ENCODE measurements at regions not wholly inside any gene's neighbourhood (a gene's known extent, or its start where the extent isn't known, plus 50 kb on each side); places are given as distances from the start of the nearest gene placed in this dataset.
A peak's percentile ranks its signal among the peaks of the same experiment; 100 is the strongest.
"Not testable (repeated sequence)": the region's sequence is repeated elsewhere in the genome, so short reads cannot be mapped to it uniquely, and the experiment has no call there.

DNA sequence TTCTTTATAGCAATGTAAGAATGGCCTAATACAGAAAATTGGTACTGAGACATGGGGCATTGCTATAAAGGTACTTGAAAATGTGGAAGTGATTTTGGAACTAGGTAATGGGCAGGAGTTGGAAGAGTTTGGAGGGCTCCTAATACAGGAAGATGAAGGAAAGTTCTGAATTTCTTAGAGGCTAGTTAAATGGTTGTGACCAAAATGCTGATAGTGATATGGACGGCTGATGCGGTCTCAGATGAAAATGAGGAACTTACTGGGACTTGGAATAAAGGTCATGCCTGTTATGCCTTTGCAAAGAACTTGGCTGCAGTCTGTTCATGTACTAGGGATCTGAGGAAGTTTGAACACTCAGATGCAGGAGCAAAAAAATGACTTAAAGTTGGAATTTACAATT lies 132.2 kb upstream of the ZNG1F start:
- not testable (repeated sequence) for H3K27ac Mint-ChIP-seq; H3K36me3 Mint-ChIP-seq; ATAC-seq (ENCODE audit: low read depth in 2 of 2); H3K4me1 Mint-ChIP-seq; DNase-seq; H3K4me3 Mint-ChIP-seq; H3K36me3 ChIP-seq (ENCODE audit: control insufficient read depth, insufficient read depth, low read length); H3K27ac ChIP-seq (ENCODE audit: insufficient read depth, low read length, poor library complexity, severe bottlenecking); H3K9me3 Mint-ChIP-seq; H3K4me3 ChIP-seq (ENCODE audit: low read depth, low read length); H3K27me3 ChIP-seq (ENCODE audit: control insufficient read depth, insufficient read depth, low read length); H3K4me1 ChIP-seq (ENCODE audit: control insufficient read depth, insufficient read depth, low read length, poor library complexity, severe bottlenecking); H3K9me3 ChIP-seq (ENCODE audit: control insufficient read depth in 2 of 2, low read length in 2 of 2); H3K27me3 Mint-ChIP-seq

DNA sequence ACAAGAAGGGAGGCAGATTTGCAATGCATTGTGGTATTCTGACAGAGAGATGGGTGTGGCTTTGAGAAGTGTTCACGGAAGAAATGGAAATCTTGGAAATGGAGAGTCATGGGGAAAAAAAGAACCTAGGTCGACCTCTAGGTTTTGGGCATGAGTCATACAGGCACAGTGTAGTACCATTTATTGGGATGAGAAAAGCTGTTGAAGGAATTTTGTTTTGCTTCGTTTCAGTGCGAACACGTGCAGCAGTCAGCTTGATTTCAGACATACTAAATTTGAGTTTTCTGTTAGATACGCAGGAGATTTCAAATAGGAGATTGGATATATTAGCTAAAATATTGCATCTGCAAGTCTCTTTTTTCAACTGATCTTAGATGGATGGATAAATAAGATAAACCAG lies 119.8 kb upstream of the ZNG1F start:
- ATAC-seq (ENCODE audit: low read depth in 2 of 2); H3K9me3 Mint-ChIP-seq; H3K36me3 ChIP-seq (ENCODE audit: control insufficient read depth, insufficient read depth, low read length); DNase-seq; H3K27me3 Mint-ChIP-seq; H3K4me1 Mint-ChIP-seq; H3K4me1 ChIP-seq (ENCODE audit: control insufficient read depth, insufficient read depth, low read length, poor library complexity, severe bottlenecking); H3K4me3 Mint-ChIP-seq; H3K27ac Mint-ChIP-seq; H3K36me3 Mint-ChIP-seq; H3K27me3 ChIP-seq (ENCODE audit: control insufficient read depth, insufficient read depth, low read length); H3K4me3 ChIP-seq (ENCODE audit: low read depth, low read length); H3K27ac ChIP-seq (ENCODE audit: insufficient read depth, low read length, poor library complexity, severe bottlenecking); H3K9me3 ChIP-seq (ENCODE audit: control insufficient read depth in 2 of 2, low read length in 2 of 2): not testable (repeated sequence)

DNA sequence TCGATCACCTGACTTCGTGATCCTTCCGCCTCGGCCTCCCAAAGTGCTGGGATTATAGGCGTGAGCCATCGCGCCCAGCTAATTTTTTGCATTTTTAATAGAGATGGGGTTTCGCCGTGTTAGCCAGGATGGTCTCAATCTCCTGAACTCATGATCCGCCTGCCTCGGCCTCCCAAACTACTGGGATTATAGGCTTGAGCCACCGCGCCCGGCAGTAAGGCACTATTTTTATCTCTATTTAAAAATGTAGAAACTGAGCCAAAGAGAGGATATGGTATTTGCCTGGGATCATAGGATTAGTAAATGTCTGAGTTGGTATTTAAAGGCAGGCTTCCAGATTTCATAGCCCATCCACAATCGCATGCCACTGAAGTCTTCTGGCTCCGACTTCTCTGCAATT lies 96.6 kb upstream of the ZNG1F start:
- H3K36me3 Mint-ChIP-seq; H3K4me1 Mint-ChIP-seq; ATAC-seq (ENCODE audit: low read depth in 2 of 2); H3K36me3 ChIP-seq (ENCODE audit: control insufficient read depth, insufficient read depth, low read length); DNase-seq; H3K27me3 ChIP-seq (ENCODE audit: control insufficient read depth, insufficient read depth, low read length); H3K27me3 Mint-ChIP-seq; H3K4me3 Mint-ChIP-seq; H3K27ac ChIP-seq (ENCODE audit: insufficient read depth, low read length, poor library complexity, severe bottlenecking); H3K9me3 ChIP-seq (ENCODE audit: control insufficient read depth in 2 of 2, low read length in 2 of 2); H3K27ac Mint-ChIP-seq; H3K4me3 ChIP-seq (ENCODE audit: low read depth, low read length); H3K4me1 ChIP-seq (ENCODE audit: control insufficient read depth, insufficient read depth, low read length, poor library complexity, severe bottlenecking); H3K9me3 Mint-ChIP-seq: not testable (repeated sequence)

DNA sequence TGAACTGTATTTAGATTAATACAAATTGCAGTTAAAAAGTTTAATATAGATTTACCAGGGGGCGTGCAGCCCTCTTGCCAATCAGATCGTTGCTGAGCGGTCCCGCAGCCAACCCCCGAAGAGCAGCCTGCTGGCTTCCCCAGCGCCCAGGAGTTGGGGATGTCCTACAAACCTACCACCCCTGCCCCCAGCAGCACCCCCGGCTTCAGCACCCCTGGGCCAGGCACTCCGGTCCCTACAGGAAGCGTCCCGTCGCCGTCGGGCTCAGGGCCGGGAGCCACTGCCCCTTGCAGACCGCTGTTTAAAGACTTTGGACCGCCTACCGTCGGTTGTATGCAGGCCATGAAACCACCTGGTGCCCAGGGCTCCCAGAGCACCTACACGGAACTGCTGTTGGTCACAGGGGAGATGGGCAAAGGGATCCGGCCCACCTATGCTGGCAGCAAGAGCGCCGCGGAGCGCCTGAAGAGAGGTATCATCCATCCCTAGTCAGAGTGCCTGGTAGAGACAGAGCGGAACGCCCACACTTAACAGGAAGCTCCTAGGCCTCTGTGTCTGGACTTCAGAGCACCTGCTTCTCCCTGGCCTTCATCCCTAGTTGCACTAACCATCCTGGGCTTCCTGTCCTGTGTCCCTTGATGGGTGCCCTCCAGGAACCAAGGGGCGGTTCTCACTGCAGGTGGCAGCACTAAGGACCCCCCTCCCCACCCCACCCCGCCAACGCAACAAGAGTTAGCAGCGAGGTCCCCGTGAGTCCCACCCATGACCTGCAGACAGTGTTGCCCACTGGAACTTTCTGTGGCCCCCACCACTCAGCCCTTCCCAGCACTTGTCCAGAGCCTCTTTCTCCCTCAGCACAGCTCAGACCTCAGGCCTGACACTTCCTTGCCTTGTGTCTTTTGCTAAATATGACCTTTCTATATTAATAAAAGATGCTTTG lies 91.5 kb upstream of the ZNG1F start:
- not testable (repeated sequence) for H3K4me1 ChIP-seq (ENCODE audit: control insufficient read depth, insufficient read depth, low read length, poor library complexity, severe bottlenecking); H3K27ac Mint-ChIP-seq; H3K36me3 ChIP-seq (ENCODE audit: control insufficient read depth, insufficient read depth, low read length); H3K27me3 ChIP-seq (ENCODE audit: control insufficient read depth, insufficient read depth, low read length); H3K36me3 Mint-ChIP-seq; H3K27me3 Mint-ChIP-seq; H3K4me3 Mint-ChIP-seq; ATAC-seq (ENCODE audit: low read depth in 2 of 2); H3K27ac ChIP-seq (ENCODE audit: insufficient read depth, low read length, poor library complexity, severe bottlenecking); DNase-seq; H3K9me3 ChIP-seq (ENCODE audit: control insufficient read depth in 2 of 2, low read length in 2 of 2); H3K4me1 Mint-ChIP-seq; H3K4me3 ChIP-seq (ENCODE audit: low read depth, low read length); H3K9me3 Mint-ChIP-seq

DNA sequence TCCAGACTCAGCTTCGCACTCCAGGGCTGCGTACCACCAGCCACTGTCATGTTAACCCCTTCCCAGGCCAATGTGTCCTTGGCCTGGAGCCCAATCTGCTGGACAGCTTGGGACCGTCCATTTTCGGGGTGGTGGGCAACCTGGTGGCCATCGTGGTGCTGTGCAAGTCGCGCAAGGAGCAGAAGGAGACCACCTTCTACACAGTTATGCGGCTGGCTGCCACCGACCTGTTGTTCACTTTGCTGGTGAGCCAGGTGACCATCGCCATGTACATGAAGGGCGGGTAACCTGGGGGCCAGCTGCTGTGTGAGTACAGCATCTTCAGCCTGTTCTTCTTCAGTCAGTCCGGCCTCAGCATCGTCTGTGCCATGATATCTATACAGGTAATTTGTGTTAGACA lies 90.3 kb upstream of the ZNG1F start:
- not testable (repeated sequence) for H3K4me3 Mint-ChIP-seq; DNase-seq; ATAC-seq (ENCODE audit: low read depth in 2 of 2); H3K27me3 Mint-ChIP-seq; H3K4me1 ChIP-seq (ENCODE audit: control insufficient read depth, insufficient read depth, low read length, poor library complexity, severe bottlenecking); H3K27me3 ChIP-seq (ENCODE audit: control insufficient read depth, insufficient read depth, low read length); H3K9me3 Mint-ChIP-seq; H3K27ac Mint-ChIP-seq; H3K27ac ChIP-seq (ENCODE audit: insufficient read depth, low read length, poor library complexity, severe bottlenecking); H3K36me3 ChIP-seq (ENCODE audit: control insufficient read depth, insufficient read depth, low read length); H3K9me3 ChIP-seq (ENCODE audit: control insufficient read depth in 2 of 2, low read length in 2 of 2); H3K36me3 Mint-ChIP-seq; H3K4me1 Mint-ChIP-seq; H3K4me3 ChIP-seq (ENCODE audit: low read depth, low read length)

DNA sequence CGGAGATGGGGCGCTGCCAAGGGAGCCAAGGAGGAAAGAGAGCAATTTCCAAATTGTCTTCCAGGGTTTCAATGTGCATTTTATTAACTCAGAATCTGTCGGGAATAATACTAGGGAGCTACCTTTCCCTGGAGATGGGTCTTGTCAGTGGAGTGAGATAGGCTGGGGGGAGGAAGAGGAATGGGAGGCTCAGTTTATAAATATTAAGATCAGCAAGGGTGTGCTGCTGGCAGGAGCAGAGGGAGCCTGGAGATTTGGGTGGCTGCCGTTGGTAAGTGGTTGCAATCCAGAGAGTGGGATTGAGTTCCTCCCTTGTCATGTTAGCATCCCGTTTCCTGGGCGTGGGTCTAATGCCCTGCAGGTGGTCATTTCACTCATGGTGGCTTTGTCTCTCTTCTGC lies 89.9 kb upstream of the ZNG1F start:
- not testable (repeated sequence) for H3K27ac Mint-ChIP-seq; H3K9me3 ChIP-seq (ENCODE audit: control insufficient read depth in 2 of 2, low read length in 2 of 2); H3K27ac ChIP-seq (ENCODE audit: insufficient read depth, low read length, poor library complexity, severe bottlenecking); H3K4me3 Mint-ChIP-seq; H3K27me3 ChIP-seq (ENCODE audit: control insufficient read depth, insufficient read depth, low read length); H3K36me3 ChIP-seq (ENCODE audit: control insufficient read depth, insufficient read depth, low read length); ATAC-seq (ENCODE audit: low read depth in 2 of 2); H3K4me3 ChIP-seq (ENCODE audit: low read depth, low read length); DNase-seq; H3K9me3 Mint-ChIP-seq; H3K4me1 Mint-ChIP-seq; H3K36me3 Mint-ChIP-seq; H3K27me3 Mint-ChIP-seq; H3K4me1 ChIP-seq (ENCODE audit: control insufficient read depth, insufficient read depth, low read length, poor library complexity, severe bottlenecking)

DNA sequence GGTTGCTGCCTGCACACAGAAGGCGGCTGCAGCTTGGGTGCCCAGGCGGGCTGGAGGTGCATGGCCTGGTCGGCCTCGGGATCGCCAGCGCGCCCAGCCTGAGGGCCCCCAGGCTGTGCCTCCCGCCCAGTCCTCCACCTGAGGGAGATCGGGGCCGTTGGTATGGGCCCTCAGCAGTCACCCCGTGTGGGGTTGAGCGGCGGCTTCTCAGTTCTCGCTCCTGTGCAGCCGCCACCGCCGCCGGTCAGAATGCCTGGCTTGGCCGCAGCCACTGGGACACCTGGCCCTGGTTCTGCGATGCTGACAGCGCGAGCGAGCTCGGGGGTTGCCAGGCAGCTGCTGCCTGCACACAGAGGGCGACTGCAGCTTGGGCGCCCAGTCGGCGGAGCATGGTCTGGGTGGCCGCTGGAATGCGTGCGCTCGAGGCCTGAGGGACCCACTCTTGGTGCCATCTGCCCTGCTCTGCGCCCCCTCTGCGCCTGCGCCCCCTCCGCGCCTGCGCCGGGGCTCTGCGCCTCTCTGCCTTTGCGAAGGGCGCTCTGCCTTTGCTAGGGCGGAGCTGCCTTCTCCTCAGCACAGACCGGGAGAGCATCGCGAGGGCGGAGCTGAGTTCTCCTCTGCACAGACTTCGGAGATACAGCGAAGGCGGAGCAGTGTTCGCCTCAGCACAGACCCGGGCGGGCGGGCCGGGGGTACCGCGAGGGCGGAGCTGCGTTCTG lies 84.6 kb upstream of the ZNG1F start:
- not testable (repeated sequence) for H3K27me3 Mint-ChIP-seq; H3K4me1 ChIP-seq (ENCODE audit: control insufficient read depth, insufficient read depth, low read length, poor library complexity, severe bottlenecking); H3K27ac ChIP-seq (ENCODE audit: insufficient read depth, low read length, poor library complexity, severe bottlenecking); H3K4me3 ChIP-seq (ENCODE audit: low read depth, low read length); H3K4me1 Mint-ChIP-seq; H3K36me3 Mint-ChIP-seq; H3K36me3 ChIP-seq (ENCODE audit: control insufficient read depth, insufficient read depth, low read length); H3K27me3 ChIP-seq (ENCODE audit: control insufficient read depth, insufficient read depth, low read length); H3K27ac Mint-ChIP-seq; H3K9me3 ChIP-seq (ENCODE audit: control insufficient read depth in 2 of 2, low read length in 2 of 2); H3K9me3 Mint-ChIP-seq
- peak; percentile 100 for ATAC-seq (ENCODE audit: low read depth in 2 of 2)
- H3K4me3 Mint-ChIP-seq, result peak overlapping the region; percentile 43 to 78 (median 68)
- DNase-seq, result peak; percentile 33 to 79 (median 65)

Measured in CD4-positive, CD25-positive, alpha-beta regulatory T cell (primary cell).